HG02759 (cell line): ENCODE measurements at regions not wholly inside any gene's neighbourhood (a gene's known extent, or its start where the extent isn't known, plus 50 kb on each side); places are given as distances from the start of the nearest gene placed in this dataset.

Source experiments
- ATAC-seq: cut with Tn5 transposase; IDR thresholded peaks from one replicate; pipeline ENCODE4 v1.9.1; 2021; ENCODE audit warnings: mild to moderate bottlenecking, moderate library complexity; ENCODE audit not compliant: unreplicated experiment

- no peak for ATAC-seq
These were observed 659.8 kb downstream of the BCL11A start for GRCh38 chr2:59893612-59894011.

- no peak for ATAC-seq
These were observed 661.1 kb downstream of the BCL11A start for GRCh38 chr2:59892398-59892797.

GRCh38 chr2:59889305-59889704 lies 664.1 kb downstream of the BCL11A start:
- no peak for ATAC-seq

DNA sequence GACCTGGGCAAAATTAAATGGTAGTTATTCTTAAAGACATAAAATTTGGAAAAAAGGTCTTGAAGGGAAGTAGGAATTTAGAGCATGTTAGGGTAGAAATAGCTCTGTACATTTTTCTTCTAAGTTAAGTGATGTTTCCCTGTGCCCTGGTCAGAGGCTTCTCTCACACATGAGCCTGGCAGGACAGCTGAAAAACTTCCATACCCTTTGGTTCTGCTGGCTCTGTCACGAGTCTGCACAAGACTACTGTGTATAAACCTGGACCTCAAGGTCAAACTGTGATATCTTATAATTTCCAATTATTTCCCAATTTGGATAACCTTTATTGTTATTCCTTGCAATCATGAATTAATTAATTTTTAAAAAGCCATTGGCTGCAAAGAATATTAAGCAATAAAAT lies 664.7 kb downstream of the BCL11A start:
- no peak for ATAC-seq

DNA sequence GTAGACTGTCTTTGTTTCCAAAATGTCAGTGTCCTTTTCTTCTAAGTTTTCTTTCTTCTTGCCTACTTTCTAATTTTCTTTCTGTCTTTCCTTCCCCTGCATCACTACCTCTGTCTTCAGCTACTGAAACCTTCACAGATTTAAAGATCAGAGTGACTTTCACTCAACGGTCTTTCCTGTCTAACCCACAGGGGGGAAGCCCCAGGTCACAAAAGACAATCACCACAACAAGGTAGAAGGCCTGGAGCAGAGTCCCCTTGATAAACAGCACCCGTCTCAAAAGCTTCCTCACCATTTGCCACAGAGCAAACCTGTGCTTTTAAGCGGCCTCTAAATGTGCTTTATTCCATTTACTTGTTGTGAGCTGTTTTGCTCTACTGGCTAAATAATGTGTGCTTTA lies 665.4 kb downstream of the BCL11A start:
- ATAC-seq: peak; percentile 97

DNA sequence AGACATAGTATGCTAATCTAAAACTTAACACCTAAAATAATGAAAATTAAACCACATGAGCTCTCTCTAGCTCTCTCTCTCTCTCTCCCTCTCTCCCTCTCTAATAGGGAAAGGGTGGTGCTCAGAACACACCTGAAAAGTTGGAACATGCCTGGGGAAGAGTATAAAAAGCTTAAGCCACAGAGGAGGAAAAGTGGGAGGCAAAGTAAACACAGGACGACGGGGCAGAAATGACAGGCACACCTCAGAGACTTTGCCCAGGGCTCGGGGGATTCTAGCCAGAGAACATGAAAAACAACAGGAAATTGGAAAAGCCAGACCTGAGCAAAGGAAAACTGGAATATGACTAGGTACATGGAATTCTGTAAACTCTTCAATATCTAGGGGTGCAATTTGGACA lies 666.1 kb downstream of the BCL11A start:
- ATAC-seq: no peak

- ATAC-seq: no peak
These were observed 666.7 kb downstream of the BCL11A start for GRCh38 chr2:59886759-59887158.

DNA sequence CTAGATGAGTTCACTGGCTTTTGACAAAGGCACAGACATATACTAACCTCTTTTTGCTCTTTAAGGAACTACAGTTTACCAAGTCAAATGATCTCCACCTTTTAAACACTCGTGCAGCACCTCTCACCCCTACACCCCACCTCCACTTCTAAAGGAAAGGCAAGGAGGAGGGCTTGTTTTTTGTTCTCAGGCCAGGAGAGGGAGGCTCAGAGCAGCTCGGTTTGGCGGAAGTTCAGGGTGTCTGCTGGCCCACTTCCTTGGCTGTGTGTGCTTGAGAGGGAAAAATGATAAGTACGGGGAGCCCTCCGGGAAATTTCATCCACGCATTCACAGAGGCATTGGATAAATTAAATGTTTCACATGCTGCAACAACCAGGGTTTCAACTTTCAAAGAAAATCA lies 667.9 kb downstream of the BCL11A start:
- ATAC-seq: no peak

DNA sequence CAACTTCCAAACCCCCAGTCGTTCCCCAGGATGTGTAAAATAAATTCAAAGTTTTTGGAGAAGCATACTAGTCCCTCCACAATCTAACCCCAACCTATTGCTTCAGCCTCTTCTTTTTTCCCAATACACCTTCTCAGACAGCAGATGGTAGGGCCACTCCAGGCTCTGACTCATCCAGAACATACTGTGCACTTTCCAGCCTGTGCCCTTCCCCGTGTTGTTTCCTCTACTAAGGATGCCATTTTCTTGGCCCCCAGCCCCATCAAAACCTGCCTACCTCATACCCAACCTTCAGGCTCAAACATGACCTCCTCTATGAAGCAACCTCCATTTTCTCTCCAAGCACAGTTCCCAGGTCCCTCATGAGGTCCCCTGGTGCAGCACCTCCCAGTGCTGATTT lies 669.3 kb downstream of the BCL11A start:
- no peak for ATAC-seq

- ATAC-seq: no peak
These were observed 670.6 kb downstream of the BCL11A start for GRCh38 chr2:59882822-59883221.

GRCh38 chr2:59882279-59882678 lies 671.2 kb downstream of the BCL11A start:
- no peak for ATAC-seq

GRCh38 chr2:59881218-59881617 lies 672.2 kb downstream of the BCL11A start:
- no peak for ATAC-seq

DNA sequence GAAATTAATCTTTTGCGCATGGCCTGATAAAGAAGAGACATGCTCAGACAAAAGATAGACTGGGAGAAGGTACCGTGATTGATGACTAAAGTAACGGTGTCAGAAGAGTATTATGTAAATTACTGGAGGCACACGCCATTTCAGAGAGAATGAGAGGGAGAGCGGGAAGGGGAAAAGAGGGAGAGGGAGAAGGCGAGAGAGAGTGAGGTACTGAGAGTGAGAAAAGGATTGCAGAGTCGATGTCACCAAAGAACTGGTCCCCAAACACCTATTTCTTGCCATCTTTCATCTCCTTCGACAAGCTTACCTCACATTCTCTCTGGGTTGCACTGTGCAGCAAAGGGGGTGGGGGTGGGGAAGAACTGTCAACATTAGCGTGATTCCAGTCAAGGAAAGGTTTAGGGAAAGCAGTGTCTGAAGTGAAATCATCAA lies 673.7 kb downstream of the BCL11A start:
- ATAC-seq: no peak

DNA sequence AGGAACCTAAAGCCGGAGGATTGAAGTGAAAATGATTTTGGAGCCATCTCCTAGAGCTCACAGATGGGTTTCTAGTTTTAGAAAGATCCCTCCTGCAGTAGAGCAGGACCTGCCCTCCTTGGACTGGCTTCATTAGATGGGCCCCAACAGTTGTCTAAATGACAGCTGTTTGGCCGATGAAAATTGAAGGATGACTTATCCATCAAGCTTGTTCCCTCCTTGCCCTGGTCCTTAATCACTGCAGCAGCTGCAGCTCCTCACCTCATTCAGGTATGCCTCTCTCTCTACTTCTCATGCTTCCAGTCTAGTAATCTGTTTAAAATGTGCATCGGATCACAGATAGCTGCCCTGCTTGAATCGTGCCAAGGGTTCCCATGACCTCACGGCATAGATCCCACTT lies 677.6 kb downstream of the BCL11A start:
- no peak for ATAC-seq

DNA sequence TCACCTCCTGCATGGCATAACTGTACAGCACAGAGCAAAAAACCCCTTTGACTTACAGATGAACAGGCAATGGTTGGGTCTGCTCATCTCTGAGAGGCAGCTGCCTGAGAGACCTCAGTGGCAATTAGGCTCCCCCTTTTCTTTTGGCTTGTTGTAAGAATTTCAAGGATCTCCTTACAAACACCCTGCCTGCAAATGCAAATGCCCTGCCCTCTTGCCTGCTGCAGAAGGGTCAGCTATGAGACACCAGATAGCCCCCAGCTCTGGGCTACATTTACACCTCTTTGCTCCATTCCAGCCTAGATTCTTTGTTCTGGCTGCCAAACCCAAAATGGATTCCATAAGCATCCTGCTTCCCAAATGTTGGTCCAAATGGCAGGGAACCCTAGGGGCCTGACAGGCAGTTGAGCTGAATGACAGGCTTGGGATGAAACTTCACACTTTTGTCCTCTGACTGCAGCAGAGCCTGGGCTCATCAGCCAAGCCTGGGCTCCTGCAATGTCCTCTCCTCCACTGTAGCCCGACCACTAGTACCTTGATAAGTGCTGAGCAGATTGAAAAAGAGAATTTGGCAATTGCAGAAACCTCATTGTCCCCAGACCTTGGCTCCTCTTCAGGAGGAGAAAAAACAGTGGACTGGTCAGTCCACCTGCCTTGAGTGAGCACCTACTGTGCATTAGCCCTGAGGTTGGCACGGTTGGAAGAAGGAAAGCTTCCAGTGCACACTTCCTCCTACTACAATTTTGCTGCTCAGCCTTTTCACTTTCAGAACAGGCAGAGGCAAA lies 678.3 kb downstream of the BCL11A start:
- no peak for ATAC-seq

DNA sequence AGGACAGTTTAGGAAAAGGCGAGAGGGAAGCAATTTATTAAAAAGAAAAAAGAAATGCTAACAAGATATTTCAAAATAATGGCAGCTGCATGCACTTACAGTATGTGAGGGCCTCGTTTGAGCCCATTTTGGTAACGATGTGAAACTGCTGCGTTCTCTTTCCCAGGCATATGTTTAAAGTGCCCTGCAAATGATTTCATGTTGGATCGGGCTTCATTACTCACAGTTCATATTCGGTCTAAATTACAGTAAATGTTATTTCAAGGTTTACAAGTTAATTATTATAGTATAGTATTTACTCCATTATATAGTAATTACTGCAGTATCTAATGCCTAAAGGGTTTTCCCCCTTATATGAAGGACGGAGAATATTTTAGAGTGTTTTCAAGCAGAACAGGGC lies 679.1 kb downstream of the BCL11A start:
- ATAC-seq: no peak

DNA sequence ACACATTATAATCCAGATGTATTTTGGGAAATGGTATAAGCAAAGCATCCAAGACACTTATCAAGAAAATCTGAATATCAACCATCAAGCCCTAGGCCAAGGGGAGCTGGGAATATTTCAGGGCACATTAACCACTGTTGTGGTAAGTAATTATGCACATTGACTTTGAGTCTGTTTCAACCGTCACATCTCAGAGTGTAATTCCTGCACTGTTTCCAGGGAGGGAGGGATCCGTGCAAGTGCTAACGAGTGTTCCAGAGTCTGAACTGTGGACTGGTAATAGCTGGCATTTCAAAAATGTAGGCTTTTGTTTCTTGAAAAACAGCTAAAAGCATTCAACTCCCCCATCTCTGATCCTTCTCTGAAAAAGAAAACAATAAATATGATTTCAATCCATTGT lies 681.6 kb downstream of the BCL11A start:
- no peak for ATAC-seq

DNA sequence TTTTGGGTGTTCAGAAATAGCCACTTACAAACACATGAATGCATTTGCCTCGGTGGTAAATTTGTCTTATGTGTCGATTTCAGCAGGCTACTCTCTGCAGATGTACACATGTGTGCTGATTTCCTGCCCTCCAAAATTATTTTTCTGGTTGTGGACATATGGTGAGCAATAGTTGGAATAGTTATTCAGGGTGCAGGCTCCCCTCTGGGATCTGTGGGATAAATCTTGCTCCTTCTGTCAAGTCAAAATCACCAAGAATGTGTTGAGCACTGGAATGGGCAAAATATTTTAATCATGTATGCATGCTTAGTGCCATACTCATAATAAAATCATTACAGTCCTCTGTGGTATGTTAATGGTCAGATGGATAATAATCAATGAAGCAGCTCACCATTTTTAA lies 684.5 kb downstream of the BCL11A start:
- no peak for ATAC-seq

DNA sequence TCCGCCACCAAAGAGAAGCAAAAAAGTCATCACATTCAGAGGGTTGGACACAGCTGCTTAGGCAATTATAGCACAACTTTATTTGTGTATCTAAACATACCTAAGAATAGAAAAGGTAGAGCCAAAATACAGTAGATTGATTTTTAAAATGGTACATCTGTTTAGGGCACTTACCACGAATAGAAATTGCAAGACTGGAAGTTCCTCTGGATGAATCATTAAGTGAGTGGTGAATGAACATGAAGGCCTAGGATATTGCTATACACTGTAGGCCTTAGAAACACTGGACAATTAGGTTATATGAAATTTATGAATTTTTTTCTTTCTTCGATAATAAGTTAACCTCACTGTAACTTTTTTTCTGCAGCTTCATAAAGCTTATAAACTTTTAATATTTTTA lies 687.0 kb downstream of the BCL11A start:
- no peak for ATAC-seq

DNA sequence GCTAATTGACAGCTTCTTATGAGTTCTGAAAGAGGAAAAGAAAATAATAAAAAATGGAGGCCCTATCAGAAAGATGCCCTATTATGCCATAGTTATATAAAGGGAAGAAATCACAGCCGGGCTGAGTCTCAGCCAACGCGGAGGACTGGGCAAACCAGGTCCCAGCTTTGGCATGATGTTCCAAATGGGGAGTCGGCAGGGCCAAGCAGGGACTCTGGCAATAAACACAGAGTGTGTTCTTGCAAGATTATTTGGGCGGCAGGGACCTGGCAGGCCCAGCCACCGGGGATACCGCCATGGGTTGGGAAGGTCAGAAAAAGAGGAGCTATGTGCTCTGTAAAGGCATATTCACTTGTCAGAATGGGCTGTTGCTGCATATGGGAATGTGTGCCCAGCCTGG lies 694.9 kb downstream of the BCL11A start:
- ATAC-seq: no peak

DNA sequence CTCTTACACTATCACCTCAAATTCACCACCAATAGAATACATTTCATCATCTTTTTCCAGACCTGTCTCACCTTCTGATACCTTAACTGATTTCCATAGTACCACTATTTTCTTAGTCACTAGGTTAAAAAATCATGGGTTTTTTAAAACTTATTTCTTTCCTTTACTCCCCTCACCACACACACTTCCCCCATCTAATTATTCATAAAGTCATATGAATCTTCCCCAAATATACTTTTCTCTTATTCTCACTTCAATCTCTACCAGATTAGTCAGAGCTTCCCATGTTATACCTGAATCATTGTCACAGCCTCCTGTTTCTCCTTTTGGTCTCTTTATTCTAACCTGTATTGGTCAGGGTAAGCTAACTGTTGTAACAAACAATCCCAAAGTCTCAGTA lies 696.3 kb downstream of the BCL11A start:
- ATAC-seq: no peak

DNA sequence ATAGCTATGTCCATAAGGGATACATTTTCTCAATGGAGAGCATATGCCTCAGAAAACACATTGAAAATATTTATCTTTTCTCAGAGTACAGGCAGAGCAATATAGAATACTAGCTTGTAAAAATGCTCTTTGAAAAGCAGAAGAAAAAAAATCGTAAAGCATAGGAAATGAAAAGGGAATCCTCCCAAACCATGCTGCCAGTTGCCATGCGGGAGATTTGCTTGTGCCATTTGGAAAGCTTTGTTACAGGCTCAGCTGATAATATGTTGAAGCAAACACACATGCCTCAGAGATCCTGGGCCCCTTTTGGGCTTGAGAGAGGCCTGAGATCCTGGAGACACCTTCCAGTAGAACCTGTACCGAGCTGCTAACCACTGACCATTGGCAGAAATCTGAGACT lies 697.1 kb downstream of the BCL11A start:
- ATAC-seq: no peak

- no peak for ATAC-seq
These were observed 700.4 kb downstream of the BCL11A start for GRCh38 chr2:59853032-59853431.
